ENCODE measurements at regions not wholly inside any gene's neighbourhood (a gene's known extent, or its start where the extent isn't known, plus 50 kb on each side); places are given as distances from the start of the nearest gene placed in this dataset.

- no peak overlapping the region for H3K4me3 ChIP-seq (ENCODE audit: low read depth, low read length)
- TF ChIP-seq CTCF (conservative IDR thresholded peaks at IDR 0.05; ENCODE audit: low read depth, low read length), result no peak
- DNase-seq (ENCODE audit: low read depth), result no peak
Measured at GRCh38 chr3:127472506-127472905, 118.0 kb downstream of the TPRA1 start.

- TF ChIP-seq CTCF (conservative IDR thresholded peaks at IDR 0.05; ENCODE audit: low read depth, low read length), result no peak
Measured at GRCh38 chr3:127471142-127471541, 119.4 kb downstream of the TPRA1 start.

GRCh38 chr3:127469760-127470159 is 120.8 kb downstream of the TPRA1 start:
- DNase-seq (ENCODE audit: low read depth), result no peak
- H3K4me3 ChIP-seq (ENCODE audit: low read depth, low read length), result no peak overlapping the region
- TF ChIP-seq CTCF (conservative IDR thresholded peaks at IDR 0.05; ENCODE audit: low read depth, low read length), result no peak

More at GRCh38 chr3:127471142-127471541, 119.4 kb downstream of the TPRA1 start:
- no peak for DNase-seq (ENCODE audit: low read depth)
- H3K4me3 ChIP-seq (ENCODE audit: low read depth, low read length), result no peak overlapping the region

- no peak for DNase-seq (ENCODE audit: low read depth)
- no peak for TF ChIP-seq CTCF (conservative IDR thresholded peaks at IDR 0.05; ENCODE audit: low read depth, low read length)
- no peak overlapping the region for H3K4me3 ChIP-seq (ENCODE audit: low read depth, low read length)
Measured at GRCh38 chr3:127467391-127467790, 123.1 kb downstream of the TPRA1 start.

- no peak overlapping the region for H3K4me3 ChIP-seq (ENCODE audit: low read depth, low read length)
Measured at GRCh38 chr3:127464642-127465041, 125.9 kb downstream of the TPRA1 start.

GRCh38 chr3:127462111-127462655 is 128.3 kb downstream of the TPRA1 start:
- TF ChIP-seq CTCF (conservative IDR thresholded peaks at IDR 0.05; ENCODE audit: low read depth, low read length), result no peak
- DNase-seq (ENCODE audit: low read depth), result no peak

More at GRCh38 chr3:127464642-127465041, 125.9 kb downstream of the TPRA1 start:
- DNase-seq (ENCODE audit: low read depth), result no peak
- no peak for TF ChIP-seq CTCF (conservative IDR thresholded peaks at IDR 0.05; ENCODE audit: low read depth, low read length)

GRCh38 chr3:127461286-127461910 is 129.1 kb downstream of the TPRA1 start:
- TF ChIP-seq CTCF (conservative IDR thresholded peaks at IDR 0.05; ENCODE audit: low read depth, low read length), result no peak
- H3K4me3 ChIP-seq (ENCODE audit: low read depth, low read length), result no peak overlapping the region
- DNase-seq (ENCODE audit: low read depth), result no peak

More at GRCh38 chr3:127462111-127462655, 128.3 kb downstream of the TPRA1 start:
- no peak overlapping the region for H3K4me3 ChIP-seq (ENCODE audit: low read depth, low read length)

Data from choroid plexus epithelial cell (primary cell).